ENCODE measurements at regions not wholly inside any gene's neighbourhood (a gene's known extent, or its start where the extent isn't known, plus 50 kb on each side); places are given as distances from the start of the nearest gene placed in this dataset.
"Not testable (repeated sequence)": the region's sequence is repeated elsewhere in the genome, so short reads cannot be mapped to it uniquely, and the experiment has no call there.

DNA sequence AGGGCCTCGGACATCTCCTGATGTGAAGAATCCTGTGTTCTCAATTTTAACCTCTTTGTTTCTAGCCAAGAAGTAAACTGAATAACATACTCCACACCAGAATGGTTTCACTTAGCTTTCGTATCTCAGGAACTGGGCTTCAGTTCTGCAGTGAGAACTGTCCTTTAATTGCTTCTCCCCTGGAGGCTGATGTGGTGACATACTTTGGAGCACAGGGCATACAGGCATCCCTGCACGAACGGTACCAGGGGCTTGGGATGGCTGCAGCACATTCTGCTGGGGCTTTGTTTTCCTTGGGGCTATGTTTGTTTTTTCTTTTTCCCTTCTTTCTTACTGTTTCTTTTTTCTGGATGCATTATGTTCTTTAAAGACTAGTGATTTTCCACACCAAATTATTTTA lies 230.5 kb downstream of the TM9SF2 start:
- Histone ChIP-seq H3K4me3 (no peak overlapping the region), H3K27me3 (no peaks in the 10 kb centered on the region), H3K4me1 (no peaks in the 10 kb centered on the region), H3K27ac (no peak overlapping the region), H3K36me3 (no peaks in the 10 kb centered on the region), H3K9ac (ENCODE audit: low read depth in 2 of 2, low read length in 2 of 2) (no peak overlapping the region), H3K9me3 (no peaks in the 10 kb centered on the region)
- TF ChIP-seq, protein P1, sequence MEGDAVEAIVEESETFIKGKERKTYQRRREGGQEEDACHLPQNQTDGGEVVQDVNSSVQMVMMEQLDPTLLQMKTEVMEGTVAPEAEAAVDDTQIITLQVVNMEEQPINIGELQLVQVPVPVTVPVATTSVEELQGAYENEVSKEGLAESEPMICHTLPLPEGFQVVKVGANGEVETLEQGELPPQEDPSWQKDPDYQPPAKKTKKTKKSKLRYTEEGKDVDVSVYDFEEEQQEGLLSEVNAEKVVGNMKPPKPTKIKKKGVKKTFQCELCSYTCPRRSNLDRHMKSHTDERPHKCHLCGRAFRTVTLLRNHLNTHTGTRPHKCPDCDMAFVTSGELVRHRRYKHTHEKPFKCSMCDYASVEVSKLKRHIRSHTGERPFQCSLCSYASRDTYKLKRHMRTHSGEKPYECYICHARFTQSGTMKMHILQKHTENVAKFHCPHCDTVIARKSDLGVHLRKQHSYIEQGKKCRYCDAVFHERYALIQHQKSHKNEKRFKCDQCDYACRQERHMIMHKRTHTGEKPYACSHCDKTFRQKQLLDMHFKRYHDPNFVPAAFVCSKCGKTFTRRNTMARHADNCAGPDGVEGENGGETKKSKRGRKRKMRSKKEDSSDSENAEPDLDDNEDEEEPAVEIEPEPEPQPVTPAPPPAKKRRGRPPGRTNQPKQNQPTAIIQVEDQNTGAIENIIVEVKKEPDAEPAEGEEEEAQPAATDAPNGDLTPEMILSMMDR (IDR thresholded peaks at IDR 0.05), result no peak
- intact Hi-C loops (cut with DNase I), result no loop called here
- no peak for DNase-seq

DNA sequence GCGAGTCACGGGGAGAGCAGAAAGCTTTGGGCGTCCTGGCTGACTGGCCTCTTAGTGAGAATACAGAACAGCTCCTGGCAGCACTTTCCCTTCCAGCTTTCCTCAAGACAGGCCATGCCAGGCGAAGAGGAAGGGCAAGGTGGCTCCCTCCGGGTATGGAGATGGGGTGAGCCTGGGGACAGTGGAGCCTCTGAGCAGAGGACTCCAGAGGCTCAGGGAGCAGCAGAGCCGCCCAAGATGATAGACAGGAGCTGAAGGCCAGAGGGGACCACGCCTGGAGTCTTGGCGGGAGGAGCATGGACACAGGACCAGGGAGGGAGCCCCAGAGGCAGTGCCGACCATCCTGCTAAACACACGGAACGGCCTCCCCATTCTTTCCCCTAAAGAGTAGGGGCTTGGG lies 229.1 kb downstream of the TM9SF2 start:
- H3K27me3 ChIP-seq, result no peaks in the 10 kb centered on the region
- TF ChIP-seq, protein P1 (IDR thresholded peaks at IDR 0.05), result no peak
- H3K4me1 ChIP-seq, result no peaks in the 10 kb centered on the region
- no peaks in the 10 kb centered on the region for H3K36me3 ChIP-seq
- H3K27ac ChIP-seq, result no peak overlapping the region
- H3K9ac ChIP-seq (ENCODE audit: low read depth in 2 of 2, low read length in 2 of 2), result no peak overlapping the region
- DNase-seq, result no peak
- no peaks in the 10 kb centered on the region for H3K9me3 ChIP-seq
- no peak overlapping the region for H3K4me3 ChIP-seq
- intact Hi-C loops (cut with DNase I), result no loop called here

DNA sequence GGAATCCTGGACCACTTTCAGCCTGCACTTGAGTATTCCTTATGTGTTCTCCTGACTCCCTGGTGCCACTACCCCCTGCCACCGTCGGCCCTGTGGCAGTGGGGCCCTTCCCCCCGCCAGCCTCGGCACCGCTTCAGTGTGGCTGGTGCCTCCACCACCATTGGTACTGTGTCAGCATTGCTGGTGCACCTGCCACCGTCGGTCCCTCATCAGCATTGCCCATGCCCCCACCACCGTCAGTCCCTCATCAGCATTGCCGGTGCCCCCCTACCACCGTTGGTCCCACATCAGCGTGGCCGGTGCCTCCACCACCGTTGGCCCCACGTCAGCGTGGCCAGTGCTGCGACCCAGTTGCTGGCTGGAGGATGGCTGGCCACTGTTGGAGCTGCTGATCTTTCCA lies 228.5 kb downstream of the TM9SF2 start:
- TF ChIP-seq, protein P1 (IDR thresholded peaks at IDR 0.05), result no peak

DNA sequence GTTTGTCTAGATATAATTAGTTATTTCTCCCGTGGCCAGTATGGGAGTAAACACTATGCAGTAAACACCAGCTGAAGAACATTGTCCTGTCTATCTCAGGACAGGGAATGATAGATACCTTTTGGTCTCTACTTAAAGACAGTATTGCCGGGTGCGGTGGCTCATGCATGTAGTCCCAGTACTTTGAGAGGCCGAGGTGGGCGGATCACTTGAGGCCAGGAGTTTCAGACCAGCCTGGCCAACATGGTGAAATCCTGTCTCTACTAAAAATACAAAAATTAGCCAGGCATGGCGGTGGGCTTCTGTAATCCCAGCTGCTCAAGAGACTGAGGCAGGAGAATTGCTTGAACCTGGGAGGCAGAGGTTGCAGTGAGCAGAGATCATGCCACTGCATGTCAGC lies 226.4 kb downstream of the TM9SF2 start:
- H3K4me1 ChIP-seq; H3K9ac ChIP-seq (ENCODE audit: low read depth in 2 of 2, low read length in 2 of 2); H3K9me3 ChIP-seq; H3K27ac ChIP-seq; intact Hi-C loops (cut with DNase I); H3K4me3 ChIP-seq; DNase-seq; H3K36me3 ChIP-seq; H3K27me3 ChIP-seq: not testable (repeated sequence)

More for the DNA sequence above, 228.5 kb downstream of the TM9SF2 start:
- Histone ChIP-seq H3K4me3 (no peak overlapping the region), H3K27me3 (no peaks in the 10 kb centered on the region), H3K9ac (ENCODE audit: low read depth in 2 of 2, low read length in 2 of 2) (no peak overlapping the region), H3K4me1 (no peaks in the 10 kb centered on the region), H3K36me3 (no peaks in the 10 kb centered on the region), H3K9me3 (no peaks in the 10 kb centered on the region), H3K27ac (no peak overlapping the region)
- no peak for DNase-seq
- intact Hi-C loops (cut with DNase I), result no loop called here

DNA sequence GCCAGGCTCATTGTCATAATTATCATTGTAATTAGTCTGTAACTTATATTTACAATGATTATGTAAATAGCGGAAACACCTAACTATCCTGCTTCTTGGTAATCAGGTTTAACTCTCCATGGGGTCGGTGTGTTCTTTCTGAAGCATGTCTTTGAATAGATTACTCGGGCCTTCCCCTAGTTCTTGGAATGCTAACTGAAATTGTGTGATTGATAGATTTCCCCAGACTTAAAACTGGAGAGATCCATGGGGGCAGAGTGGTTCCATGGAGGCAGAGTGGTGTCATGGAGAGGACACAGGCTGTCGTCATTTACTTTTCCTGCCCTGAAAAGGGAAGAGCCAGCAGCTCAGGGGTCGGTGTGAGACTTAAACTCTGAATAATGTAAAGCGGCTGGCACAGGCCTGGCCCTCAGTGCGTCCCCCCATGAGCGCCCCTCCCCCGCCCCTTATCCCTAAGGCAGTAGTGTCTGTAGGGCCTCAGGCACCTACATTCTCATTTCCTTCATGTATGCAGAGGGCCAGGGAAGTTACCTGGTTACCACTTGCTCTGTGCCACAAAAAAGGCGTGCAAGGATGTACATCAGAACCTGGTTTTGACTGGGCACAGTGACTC lies 225.1 kb downstream of the TM9SF2 start:
- intact Hi-C loops (cut with DNase I), result no loop called here
- no peak for DNase-seq
- Histone ChIP-seq H3K4me1 (no peaks in the 10 kb centered on the region), H3K9me3 (no peaks in the 10 kb centered on the region), H3K36me3 (no peaks in the 10 kb centered on the region), H3K9ac (ENCODE audit: low read depth in 2 of 2, low read length in 2 of 2) (no peak overlapping the region), H3K4me3 (no peak overlapping the region), H3K27me3 (no peaks in the 10 kb centered on the region), H3K27ac (no peak overlapping the region)
- TF ChIP-seq, protein P1 (IDR thresholded peaks at IDR 0.05), result no peak

DNA sequence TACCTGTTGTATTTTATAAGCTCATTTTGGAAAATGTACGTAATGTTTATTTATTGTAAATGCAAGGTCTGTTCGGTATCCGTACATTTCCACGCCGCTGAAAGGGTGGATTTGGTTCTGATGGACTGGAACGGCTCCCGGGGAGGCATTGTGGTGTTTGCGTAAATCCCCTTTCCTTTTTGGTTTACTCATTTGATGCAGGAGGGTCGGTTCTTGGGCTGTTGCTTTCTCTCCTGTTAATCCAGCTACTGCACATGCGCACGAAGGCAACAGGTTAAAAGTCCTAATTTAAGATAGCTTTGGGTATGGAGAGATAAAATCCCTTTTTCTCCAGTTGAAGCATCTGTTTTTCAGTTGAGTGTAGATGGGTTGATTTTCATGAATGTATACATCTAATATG lies 224.4 kb downstream of the TM9SF2 start:
- Histone ChIP-seq H3K27me3 (no peaks in the 10 kb centered on the region), H3K4me3 (no peak overlapping the region), H3K36me3 (no peaks in the 10 kb centered on the region), H3K9ac (ENCODE audit: low read depth in 2 of 2, low read length in 2 of 2) (no peak overlapping the region), H3K27ac (no peak overlapping the region), H3K4me1 (no peaks in the 10 kb centered on the region), H3K9me3 (no peaks in the 10 kb centered on the region)
- DNase-seq, result no peak
- TF ChIP-seq, protein P1 (IDR thresholded peaks at IDR 0.05), result no peak
- intact Hi-C loops (cut with DNase I), result no loop called here
